HG02870 (cell line): ENCODE measurements at regions not wholly inside any gene's neighbourhood (a gene's known extent, or its start where the extent isn't known, plus 50 kb on each side); places are given as distances from the start of the nearest gene placed in this dataset.
"Not testable (repeated sequence)": the region's sequence is repeated elsewhere in the genome, so short reads cannot be mapped to it uniquely, and the experiment has no call there.

ENCODE experiments used
- ATAC-seq: cut with Tn5 transposase; IDR thresholded peaks from one replicate; pipeline ENCODE4 v1.9.1; 2021; ENCODE audit warnings: mild to moderate bottlenecking, moderate library complexity; ENCODE audit not compliant: unreplicated experiment

DNA sequence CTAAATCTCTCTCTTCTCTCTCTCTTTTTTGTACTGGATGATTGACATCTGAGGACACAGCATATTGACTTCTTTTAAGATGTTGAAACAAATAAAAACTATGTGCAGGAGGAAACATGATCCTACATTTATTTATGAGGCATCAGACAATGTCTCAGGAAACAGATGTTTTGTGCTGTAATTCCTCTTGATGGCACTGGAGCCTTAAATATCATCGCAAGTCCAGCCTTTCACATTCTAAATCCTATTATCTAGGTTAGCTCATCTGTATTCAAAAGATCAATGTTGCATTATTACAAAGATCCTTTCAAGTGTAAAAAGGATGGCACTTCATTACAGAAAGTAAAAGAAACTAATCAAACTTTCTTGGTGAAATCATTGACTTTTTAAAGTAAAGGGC, 63.9 kb downstream of the MAT2B start:
- ATAC-seq: no peak

DNA sequence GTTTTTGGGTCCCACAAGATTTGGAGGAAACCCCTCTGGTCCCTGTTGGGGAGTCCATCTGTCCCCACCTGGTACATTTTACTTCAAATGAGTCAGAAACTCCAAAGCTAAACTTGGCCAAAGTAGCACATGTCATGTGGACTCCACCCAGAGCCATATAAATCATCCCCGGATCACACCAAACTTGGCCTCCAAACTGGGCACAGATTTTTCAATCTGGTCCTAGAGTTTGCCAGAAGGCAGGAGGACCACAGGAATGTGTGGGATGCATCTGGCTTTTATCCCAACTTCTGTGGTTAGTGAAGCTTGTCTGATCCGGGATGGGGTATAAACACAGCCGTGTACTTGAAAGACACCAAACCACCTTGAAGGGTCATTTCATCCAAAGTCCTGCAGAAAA, 66.3 kb downstream of the MAT2B start:
- no peak for ATAC-seq

DNA sequence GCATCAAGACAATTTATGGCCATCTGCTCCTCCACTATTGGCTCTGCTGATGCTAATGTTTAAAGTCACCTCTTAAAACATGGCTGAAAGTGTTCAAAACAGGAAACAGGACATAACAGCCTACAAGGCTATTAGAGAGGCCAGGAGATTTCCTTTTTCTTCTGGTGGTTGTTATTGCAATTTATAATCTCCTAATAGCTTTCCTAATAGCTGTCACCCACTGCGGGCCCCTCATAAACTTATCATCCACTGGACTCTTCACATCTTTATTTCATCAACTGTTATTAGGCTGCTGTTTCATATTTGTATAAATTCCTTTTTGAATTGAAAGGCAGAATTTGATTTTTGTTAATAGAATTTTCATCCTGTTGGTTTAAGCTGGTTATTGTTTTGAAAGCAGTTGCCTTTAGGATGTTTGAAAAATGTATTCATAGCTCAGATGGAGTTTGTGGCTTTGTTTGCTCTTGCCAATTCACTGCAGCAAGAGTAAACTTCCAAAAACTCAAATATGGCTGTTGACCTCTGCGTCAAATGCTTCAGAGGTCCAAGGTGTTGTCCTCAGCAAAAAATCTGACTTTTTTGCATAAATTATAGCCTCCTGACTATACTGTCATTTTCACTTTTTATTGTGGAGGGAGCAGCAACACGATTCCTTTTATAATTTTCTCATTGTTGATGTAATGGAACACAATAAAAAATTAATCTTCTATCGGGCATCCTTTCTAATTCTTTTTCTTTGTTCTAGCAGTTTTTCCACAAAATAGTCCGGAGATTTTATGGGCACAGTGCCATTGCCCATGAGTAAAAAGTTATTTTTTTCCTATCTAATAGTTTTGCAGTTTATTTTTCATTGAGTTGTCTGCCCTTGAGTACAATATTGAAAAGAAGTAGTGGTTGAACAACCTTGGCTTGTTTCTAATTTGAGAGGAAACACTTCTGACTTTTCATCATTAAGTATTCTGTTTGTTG, 69.3 kb downstream of the MAT2B start:
- ATAC-seq: no peak

DNA sequence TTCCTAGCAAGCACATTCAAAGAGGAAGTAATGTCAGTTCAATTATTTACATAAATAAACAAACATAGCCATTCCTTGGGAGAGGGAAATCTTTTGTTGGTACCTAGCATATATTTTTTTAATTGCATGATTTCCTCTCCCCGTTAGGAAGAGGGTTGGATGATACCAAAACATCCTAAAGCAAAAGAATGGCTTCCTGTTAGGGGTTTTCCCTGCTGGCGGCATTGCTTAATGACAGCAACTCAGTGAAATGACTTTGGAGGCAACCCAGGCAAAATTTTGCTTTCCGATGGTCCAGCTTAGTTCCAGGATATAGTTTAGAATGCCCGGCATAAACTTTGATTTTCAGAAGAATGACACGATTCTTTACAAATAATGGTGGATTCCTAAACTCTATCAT, 73.2 kb downstream of the MAT2B start:
- no peak for ATAC-seq

DNA sequence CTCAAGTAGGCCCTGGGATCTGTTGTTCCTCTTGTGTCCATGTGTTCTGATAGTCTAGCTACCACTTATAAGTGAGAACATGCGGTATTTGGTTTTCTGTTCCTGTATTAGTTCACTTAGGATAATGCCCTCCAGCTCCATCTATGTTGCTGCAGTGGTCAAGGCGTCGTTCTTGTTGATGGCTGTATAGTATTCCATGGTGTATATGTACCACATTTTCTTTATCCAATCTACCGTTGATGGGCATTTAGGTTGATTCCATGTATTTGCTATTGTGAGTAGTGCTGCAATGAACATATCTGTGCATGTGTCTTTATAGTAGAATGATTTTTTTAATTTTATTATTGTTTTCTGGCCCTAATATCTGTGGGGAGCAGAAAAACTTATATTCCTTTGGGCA, 74.3 kb downstream of the MAT2B start:
- no peak for ATAC-seq

DNA sequence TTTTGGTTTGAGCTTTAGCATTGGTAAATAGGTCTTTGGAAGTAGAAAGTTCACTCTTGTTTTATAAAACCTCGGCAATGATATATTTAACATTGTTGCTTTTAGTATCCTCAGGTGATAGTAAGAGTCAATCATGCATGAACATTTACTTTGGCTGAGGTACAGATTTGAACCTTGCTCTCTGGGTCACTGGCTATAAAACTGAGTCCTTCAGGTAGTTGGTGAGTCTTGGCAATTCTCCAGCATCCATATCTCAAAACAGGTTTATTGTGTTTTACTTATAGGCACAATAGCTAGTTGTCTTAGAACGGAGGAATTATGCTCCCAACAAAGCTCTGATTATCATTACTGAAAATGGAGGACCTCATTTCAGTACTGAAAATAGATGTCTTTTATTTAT, 75.1 kb downstream of the MAT2B start:
- ATAC-seq: no peak

DNA sequence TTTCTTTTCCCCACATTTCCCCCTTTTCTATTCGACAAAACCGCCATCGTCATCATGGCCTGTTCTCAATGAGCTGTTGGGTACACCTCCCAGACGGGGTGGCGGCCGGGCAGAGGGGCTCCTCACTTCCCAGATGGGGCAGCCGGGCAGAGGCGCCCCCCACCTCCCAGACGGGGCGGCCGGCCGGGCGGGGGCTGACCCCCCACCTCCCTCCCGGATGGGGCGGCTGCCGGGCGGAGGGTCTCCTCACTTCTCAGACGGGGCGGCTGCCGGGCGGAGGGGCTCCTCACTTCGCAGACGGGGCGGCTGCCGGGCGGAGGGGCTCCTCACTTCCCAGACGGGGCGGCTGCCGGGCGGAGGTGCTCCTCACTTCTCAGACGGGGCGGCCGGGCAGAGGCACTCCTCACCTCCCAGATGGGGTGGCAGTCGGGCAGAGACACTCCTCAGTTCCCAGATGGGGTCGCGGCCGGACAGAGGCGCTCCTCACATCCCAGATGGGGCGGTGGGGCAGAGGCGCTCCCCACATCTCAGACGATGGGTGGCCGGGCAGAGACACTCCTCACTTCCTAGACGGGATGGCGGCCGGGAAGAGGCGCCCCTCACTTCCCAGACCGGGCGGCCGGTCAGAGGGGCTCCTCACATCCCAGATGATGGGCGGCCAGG, 78.2 kb downstream of the MAT2B start:
- not testable (repeated sequence) for ATAC-seq

DNA sequence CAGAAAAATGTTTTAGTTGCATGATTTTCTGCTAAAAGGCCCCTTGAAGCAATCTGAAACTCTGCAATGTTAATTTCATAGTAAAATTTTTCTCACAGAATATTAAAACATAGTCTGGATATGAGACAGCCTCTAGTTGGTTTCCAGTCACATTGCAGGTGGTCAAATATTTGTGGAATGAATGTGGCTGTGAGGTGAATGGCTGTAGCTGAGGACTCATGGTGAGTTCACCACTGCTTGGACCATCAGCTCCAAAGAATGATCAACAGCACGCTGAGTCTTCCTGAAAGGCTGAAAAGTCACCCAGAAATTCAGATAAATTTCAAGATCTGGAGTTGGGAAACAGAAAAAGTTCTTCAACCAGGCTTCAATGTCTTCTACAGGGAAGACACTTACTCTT, 79.8 kb downstream of the MAT2B start:
- ATAC-seq: no peak

DNA sequence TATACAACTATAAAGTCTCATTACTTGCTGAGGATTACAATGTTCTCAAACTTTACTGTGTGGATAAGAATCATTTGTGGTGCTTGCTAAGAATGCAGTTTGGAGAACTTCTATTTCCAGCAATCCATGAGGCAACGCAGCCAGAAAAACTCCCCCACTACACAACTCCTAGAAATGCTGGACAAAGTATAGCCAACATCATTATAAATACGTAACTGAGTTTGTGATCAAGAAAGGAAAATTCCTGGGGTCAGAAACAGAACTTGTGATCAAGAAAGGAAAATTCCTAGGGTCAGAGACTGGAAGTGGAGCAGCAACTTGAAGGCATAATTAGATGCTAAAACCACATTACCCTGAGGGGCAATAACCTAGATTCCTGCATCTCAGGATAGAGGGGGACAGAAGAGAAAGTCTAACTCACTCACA, 81.1 kb downstream of the MAT2B start:
- no peak for ATAC-seq

DNA sequence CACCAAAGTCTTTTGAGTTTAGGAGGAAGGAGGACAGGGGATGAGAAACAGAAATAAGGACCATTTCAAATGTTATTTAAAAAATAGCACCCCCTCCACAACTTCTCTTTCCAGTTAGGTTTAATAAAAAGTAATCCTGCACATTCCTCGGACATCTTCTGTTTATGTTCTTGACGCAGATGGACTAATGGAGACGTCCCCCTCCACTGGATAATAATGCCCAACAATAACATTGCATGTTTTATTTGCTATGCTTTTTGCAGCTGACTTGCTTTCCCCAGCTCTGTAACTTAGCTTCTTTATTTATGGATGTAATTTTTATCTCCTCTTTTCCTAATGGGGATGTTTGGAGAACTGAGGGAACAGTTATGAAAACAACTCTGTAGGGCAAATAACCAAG, 89.5 kb downstream of the MAT2B start:
- no peak for ATAC-seq

DNA sequence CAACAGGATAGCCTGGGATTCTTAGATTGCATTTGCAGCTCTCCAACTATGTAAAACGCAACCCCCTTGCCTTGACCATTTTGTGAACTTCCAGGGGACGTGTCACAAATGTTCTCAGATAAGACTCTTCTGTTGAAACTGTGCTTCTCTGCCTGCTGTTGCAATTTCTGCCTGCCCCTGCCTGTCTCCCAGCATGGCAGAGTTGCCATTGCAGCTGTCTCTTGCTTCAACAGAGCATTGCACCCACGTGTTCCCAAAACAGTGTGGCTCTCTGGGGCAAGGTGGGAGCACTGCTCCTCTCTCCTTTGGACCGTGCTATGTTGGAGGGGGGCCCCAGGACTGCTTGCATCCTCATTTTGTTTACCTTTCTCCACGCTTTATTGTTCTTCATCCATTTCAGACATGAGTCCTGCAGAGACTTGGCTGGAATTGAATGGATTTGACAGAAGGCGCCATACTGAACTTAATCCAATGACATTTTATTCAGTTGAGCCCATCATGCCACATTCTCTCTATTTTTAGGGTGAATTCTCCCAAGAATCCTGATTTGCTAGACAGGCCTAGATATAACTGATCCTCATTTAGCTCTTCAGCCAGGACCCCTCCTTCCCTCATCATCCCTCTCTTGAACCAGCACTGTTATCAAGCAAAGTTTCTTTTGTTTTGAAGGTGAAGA, 90.7 kb downstream of the MAT2B start:
- ATAC-seq: no peak

DNA sequence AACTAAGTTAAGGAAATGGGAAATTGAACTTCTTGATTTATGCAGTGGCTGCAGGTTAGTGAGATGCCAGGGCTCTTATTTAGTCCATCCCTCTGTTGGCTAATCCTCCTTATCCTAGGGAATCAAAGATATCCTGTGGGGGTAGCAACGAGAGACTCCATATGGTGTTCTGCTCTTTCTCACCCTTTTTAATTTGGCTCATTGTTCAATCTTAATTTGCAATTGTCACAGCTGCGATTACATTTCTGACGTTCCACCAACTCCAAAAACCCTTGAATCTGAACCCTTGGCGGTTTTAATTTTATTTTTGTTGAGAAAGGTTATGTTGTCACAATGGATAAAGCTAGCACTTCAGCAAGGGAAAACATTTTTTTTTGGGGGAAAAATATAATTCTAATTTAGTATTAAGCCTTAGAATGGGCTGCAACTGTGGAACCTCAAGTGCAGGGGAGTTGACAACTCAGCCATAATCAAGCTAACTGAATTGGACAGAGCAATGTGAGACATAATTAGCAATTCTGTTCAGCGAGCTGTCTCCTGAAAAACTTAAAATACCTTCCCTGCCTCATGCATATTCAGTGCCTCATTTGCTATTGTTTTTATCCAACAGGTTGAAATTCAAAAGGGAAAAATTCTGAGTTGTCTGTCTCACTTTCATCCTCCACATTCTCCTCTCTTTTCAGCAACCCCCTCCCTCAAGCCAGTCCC, 91.3 kb downstream of the MAT2B start:
- no peak for ATAC-seq

DNA sequence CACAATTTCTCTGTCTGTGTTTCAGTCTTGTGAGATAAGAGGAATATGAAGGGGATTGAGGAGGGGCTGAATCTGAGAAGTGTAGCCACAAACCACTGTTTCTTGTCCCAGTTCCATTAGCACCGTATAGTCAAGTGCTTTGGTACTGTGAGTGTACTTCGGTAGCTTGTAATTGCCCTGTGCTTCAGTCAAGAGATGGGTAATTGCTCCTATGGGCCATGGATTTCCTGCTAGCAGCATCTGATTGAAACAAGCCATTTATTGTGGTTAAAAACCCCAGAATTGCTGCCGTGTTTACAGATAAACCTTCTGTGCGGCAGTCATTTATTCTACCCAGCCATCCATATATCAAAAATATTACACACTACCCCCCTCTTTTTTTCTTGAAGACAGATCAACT, 98.6 kb downstream of the MAT2B start:
- no peak for ATAC-seq

DNA sequence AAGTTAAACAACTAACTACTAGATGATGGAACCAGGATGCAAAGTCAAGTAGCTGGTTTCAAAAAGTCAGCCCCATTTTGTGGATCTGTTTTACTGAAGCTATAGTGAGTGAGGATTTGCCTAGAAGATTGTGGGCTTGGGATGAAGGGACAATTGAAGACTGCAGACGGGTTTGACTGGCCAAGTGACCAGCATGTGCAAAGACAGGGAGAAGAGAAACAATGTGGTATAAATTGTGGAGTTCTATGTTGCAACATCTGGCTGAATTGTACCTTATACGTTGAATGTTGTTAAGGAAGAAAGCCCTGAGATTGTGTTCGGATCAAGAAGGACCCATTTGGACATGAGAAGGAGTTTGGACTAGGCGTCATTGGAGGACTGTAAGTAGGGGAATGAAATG, 101.8 kb downstream of the MAT2B start:
- no peak for ATAC-seq

DNA sequence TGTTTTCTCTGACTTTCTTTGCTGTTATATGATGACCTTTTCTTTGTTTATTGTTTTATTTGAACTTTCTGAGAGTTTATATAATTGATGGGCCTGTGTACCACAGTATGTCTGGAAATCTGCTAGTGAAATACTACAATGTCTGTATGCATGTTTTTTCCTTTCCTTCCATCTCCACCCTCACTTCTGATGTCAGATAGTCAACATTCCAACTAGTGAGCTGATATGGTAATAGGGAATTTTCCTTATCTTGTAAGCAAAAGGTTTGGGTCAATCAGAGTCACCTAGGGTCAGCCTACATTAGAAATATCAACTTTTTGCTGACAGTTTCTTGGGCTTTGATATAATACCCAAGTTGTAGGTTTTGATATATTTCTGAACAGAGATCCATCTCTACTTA, 103.2 kb downstream of the MAT2B start:
- ATAC-seq: no peak

DNA sequence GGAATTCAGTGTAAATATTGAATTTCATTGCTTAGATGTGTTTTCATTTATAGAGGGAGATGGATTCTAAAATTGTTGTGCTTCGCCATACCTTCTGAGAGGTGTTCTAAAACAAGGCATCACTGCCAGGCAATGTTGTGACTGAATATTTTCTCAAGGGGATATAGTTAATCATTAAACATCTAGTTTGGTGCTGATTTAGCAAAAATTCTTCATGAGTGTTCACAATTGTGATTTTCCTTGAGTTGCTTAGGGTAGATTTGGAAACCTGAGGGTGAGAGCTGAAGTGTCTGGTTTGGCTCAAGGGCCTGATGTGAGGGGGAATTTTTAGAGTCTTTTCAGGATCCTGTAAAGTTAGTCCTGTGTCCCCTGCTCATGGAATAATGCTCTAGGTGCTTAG, 104.5 kb downstream of the MAT2B start:
- no peak for ATAC-seq

DNA sequence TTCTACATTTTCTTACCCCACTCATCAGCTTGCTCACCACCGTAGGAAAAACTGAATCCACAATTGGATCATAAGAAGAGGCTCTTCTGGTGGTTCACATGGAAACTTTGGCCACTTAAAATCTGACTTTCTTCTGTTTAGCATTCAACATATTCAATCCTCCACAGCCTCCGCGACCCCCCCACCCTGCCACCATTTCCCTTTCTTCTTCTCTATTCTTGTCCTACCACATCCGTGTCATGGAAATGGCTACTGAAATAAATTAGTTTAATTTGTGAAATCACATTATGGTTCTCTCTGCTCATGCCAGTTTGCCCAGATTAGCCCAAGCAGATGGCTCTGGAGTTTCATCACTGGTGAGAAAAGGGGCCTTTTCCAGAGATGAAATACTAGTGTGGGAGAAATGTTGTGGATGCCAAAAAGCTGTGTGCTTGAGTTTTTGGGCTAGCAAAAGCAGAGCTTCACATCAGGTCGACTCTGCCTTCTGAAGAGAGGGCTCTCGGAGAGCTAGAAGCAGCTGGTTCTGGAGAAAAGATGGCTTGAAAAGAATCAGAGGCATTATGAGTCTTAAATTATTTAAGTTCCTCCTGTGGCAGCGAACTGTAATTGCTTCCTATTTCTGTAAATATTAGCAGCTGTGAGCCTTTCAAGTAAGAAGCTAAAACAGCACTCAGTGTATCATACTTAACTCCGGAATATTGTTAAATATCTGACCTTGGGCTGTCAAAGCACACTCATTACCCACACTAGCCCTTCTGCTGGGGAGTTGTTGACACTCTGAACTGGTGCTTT, 107.1 kb downstream of the MAT2B start:
- ATAC-seq: no peak

DNA sequence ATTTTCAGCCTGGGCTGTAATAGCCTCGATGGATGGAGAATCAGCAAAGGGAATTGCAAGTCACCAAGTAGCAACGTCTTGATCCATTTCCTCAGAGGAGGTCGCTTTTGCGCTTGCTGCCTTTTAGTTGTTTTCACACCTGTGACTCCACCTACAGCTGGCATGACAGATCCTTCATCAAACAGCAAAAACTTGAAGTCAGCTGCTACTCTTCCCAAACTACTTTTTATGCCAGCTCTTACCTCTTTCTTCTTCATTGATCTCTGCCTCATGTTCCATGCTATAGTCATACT, 107.7 kb downstream of the MAT2B start:
- no peak for ATAC-seq

DNA sequence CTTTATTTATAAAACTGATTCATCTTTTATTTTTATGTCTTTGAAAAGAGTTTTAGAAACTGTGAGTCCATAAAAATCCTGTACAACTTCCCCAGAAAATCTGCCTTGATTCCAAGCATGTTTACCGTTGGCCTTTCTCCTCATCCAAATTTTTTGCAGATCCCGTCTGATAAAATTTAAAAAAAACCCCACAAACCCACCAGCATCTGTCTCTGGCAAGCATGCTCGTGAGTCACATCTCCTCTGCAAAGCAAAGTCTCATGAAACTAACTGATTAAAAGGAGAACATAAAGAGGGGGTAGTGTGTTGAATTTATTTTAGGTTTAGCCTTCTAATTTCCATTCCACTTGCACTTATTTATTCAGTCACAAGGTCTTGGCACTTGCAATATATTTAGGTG, 109.4 kb downstream of the MAT2B start:
- no peak for ATAC-seq

DNA sequence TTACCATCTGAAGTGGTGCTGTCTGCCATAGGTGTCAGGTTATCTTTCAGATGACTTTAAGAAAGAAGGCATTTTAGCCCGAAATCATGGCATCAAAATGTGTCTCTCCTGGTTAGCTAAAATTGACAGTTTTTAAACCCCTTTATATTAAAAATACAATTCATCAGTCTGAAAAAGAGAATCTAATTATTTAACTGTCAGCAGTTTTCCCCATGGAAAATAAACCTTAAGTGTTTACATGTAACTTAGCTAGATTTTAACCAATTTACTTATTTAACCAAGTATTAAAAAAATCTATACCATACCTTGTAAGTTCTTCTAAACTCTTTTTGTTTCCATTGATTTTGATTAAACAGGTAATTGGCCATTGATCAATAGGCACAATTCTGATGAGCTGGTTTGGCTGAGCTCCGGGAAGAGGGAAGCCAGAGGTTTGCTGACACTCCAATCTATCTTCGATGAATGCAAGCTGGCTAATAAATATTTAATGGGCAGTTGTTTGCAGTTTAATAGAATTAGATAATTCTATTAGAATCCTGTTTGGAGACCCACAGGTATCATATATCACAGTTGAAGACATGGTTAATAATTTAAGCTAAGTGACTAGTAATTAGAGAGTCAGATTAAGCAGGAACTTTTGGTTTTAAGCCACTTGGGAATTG, 114.0 kb downstream of the MAT2B start:
- no peak for ATAC-seq
